Panc1 (cell line): ENCODE measurements at regions not wholly inside any gene's neighbourhood (a gene's known extent, or its start where the extent isn't known, plus 50 kb on each side); places are given as distances from the start of the nearest gene placed in this dataset.

Experiments used
- POLR2AphosphoS5 ChIP-seq: IDR thresholded peaks from 2 replicates; pipeline ENCODE4 v1.6.1; 2012; ENCODE audit warnings: mild to moderate bottlenecking, low read depth, low read length, moderate library complexity
- TF ChIP-seq, protein P1 (sequence below): fragments of 450-650 bp; IDR thresholded peaks from 2 replicates; pipeline ENCODE4 v1.5.1; 2017; ENCODE audit warnings: mild to moderate bottlenecking
- TF ChIP-seq, protein P2 (sequence below), 2 experiments: IDR thresholded peaks; 2 replicates each; pipeline ENCODE4 v1.6.1; 2011 to 2012; ENCODE audit warnings: low read depth in 2 of 2, control low read depth in 1 of 2, low read length in 1 of 2, mild to moderate bottlenecking in 1 of 2, moderate library complexity in 1 of 2; ENCODE audit not compliant: insufficient read depth in 1 of 2

DNA sequence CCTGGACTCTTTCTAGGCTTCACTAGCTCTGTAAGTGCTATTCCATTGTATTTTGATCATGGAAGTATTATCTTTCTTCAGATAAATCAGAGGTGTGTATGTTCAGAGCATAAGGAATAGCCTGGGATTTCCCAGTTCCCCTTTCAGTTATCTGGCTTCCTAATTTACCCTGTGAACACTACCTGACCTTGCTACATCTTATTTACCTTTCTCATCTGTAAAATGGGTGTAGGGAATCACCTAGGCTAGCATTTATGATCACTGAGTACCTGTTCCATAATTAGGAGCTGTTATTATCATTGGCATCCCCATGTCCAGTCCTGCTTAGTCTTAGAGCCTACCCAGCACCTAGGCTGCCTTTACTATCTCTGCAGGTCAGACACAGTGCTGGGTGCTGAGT, 149.3 kb upstream of the NR2F2 start:
- TF ChIP-seq, protein P1, sequence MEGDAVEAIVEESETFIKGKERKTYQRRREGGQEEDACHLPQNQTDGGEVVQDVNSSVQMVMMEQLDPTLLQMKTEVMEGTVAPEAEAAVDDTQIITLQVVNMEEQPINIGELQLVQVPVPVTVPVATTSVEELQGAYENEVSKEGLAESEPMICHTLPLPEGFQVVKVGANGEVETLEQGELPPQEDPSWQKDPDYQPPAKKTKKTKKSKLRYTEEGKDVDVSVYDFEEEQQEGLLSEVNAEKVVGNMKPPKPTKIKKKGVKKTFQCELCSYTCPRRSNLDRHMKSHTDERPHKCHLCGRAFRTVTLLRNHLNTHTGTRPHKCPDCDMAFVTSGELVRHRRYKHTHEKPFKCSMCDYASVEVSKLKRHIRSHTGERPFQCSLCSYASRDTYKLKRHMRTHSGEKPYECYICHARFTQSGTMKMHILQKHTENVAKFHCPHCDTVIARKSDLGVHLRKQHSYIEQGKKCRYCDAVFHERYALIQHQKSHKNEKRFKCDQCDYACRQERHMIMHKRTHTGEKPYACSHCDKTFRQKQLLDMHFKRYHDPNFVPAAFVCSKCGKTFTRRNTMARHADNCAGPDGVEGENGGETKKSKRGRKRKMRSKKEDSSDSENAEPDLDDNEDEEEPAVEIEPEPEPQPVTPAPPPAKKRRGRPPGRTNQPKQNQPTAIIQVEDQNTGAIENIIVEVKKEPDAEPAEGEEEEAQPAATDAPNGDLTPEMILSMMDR, result no peak
- TF ChIP-seq, protein P2, sequence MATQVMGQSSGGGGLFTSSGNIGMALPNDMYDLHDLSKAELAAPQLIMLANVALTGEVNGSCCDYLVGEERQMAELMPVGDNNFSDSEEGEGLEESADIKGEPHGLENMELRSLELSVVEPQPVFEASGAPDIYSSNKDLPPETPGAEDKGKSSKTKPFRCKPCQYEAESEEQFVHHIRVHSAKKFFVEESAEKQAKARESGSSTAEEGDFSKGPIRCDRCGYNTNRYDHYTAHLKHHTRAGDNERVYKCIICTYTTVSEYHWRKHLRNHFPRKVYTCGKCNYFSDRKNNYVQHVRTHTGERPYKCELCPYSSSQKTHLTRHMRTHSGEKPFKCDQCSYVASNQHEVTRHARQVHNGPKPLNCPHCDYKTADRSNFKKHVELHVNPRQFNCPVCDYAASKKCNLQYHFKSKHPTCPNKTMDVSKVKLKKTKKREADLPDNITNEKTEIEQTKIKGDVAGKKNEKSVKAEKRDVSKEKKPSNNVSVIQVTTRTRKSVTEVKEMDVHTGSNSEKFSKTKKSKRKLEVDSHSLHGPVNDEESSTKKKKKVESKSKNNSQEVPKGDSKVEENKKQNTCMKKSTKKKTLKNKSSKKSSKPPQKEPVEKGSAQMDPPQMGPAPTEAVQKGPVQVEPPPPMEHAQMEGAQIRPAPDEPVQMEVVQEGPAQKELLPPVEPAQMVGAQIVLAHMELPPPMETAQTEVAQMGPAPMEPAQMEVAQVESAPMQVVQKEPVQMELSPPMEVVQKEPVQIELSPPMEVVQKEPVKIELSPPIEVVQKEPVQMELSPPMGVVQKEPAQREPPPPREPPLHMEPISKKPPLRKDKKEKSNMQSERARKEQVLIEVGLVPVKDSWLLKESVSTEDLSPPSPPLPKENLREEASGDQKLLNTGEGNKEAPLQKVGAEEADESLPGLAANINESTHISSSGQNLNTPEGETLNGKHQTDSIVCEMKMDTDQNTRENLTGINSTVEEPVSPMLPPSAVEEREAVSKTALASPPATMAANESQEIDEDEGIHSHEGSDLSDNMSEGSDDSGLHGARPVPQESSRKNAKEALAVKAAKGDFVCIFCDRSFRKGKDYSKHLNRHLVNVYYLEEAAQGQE (IDR thresholded peaks at IDR 0.05; ENCODE audit: insufficient read depth in 1 of 2, low read depth in 2 of 2, low read length in 1 of 2), result no peak
- TF ChIP-seq POLR2AphosphoS5, result no peak
